ENCODE measurements at regions not wholly inside any gene's neighbourhood (a gene's known extent, or its start where the extent isn't known, plus 50 kb on each side); places are given as distances from the start of the nearest gene placed in this dataset.

- no peak for TF ChIP-seq EZH2phosphoT487 (IDR thresholded peaks at IDR 0.05; ENCODE audit: borderline replicate concordance, low read depth, low read length)
- no peak for TF ChIP-seq CTCF (conservative IDR thresholded peaks at IDR 0.05; ENCODE audit: low read length)
- no peak overlapping the region for H2AFZ ChIP-seq (ENCODE audit: low read length)
These were observed 436.0 kb downstream of the TMEM38B start for GRCh38 chr9:106130374-106130773.

GRCh38 chr9:106143781-106144180 lies 449.4 kb downstream of the TMEM38B start:
- no peak overlapping the region for H3K4me3 ChIP-seq (ENCODE audit: low read depth, low read length, poor library complexity, severe bottlenecking)
- no peak for DNase-seq (ENCODE audit: low spot score)
- no peaks in the 10 kb centered on the region for H3K9me3 ChIP-seq (ENCODE audit: low read length)
- no peaks in the 10 kb centered on the region for H3K36me3 ChIP-seq (ENCODE audit: insufficient read depth, low read length)
- TF ChIP-seq EZH2phosphoT487 (IDR thresholded peaks at IDR 0.05; ENCODE audit: borderline replicate concordance, low read depth, low read length): no peak
- no peak for TF ChIP-seq CTCF (conservative IDR thresholded peaks at IDR 0.05; ENCODE audit: low read length)
- H3K27ac ChIP-seq (ENCODE audit: low read depth, low read length, poor library complexity, severe bottlenecking): no peak overlapping the region
- ChIA-PET CTCF (ENCODE audit: unreplicated experiment) (no interaction called here), POLR2A (no interaction called here)
- no peak overlapping the region for H3K4me2 ChIP-seq (ENCODE audit: low read length)
- no peaks in the 10 kb centered on the region for H3K9me2 ChIP-seq (ENCODE audit: insufficient read depth, low read length)
- no peaks in the 10 kb centered on the region for H3K79me2 ChIP-seq (ENCODE audit: insufficient read depth, low read depth, low read length)
- no TSS peak for BruUV-seq (replicated peaks)
- no peak overlapping the region for H2AFZ ChIP-seq (ENCODE audit: low read length)
- no peaks in the 10 kb centered on the region for H4K20me1 ChIP-seq (ENCODE audit: insufficient read depth, low read length)
- intact Hi-C loops (cut with micrococcal nuclease; ENCODE audit: unreplicated experiment): no loop called here
- no peaks in the 10 kb centered on the region for H3K4me1 ChIP-seq (ENCODE audit: insufficient read depth, low read length, poor library complexity, severe bottlenecking)

More at GRCh38 chr9:106130374-106130773, 436.0 kb downstream of the TMEM38B start:
- intact Hi-C loops (cut with micrococcal nuclease; ENCODE audit: unreplicated experiment): no loop called here
- Histone ChIP-seq H3K79me2 (ENCODE audit: insufficient read depth, low read depth, low read length) (no peaks in the 10 kb centered on the region), H3K4me2 (ENCODE audit: low read length) (no peak overlapping the region), H3K36me3 (ENCODE audit: insufficient read depth, low read length) (no peaks in the 10 kb centered on the region), H3K27ac (ENCODE audit: low read depth, low read length, poor library complexity, severe bottlenecking) (no peak overlapping the region), H3K4me1 (ENCODE audit: insufficient read depth, low read length, poor library complexity, severe bottlenecking) (no peaks in the 10 kb centered on the region), H3K9me2 (ENCODE audit: insufficient read depth, low read length) (no peaks in the 10 kb centered on the region), H4K20me1 (ENCODE audit: insufficient read depth, low read length) (no peaks in the 10 kb centered on the region), H3K9me3 (ENCODE audit: low read length) (no peaks in the 10 kb centered on the region), H3K4me3 (ENCODE audit: low read depth, low read length, poor library complexity, severe bottlenecking) (no peak overlapping the region)
- no TSS peak for BruUV-seq (replicated peaks)
- POLR2A ChIA-PET: no interaction called here
- no peak for DNase-seq (ENCODE audit: low spot score)
- CTCF ChIA-PET (ENCODE audit: unreplicated experiment): no interaction called here

- Histone ChIP-seq H3K9me3 (ENCODE audit: low read length) (no peaks in the 10 kb centered on the region), H3K36me3 (ENCODE audit: insufficient read depth, low read length) (no peaks in the 10 kb centered on the region), H2AFZ (ENCODE audit: low read length) (no peak overlapping the region), H3K4me2 (ENCODE audit: low read length) (no peak overlapping the region), H3K27ac (ENCODE audit: low read depth, low read length, poor library complexity, severe bottlenecking) (no peak overlapping the region), H3K4me1 (ENCODE audit: insufficient read depth, low read length, poor library complexity, severe bottlenecking) (no peaks in the 10 kb centered on the region), H4K20me1 (ENCODE audit: insufficient read depth, low read length) (no peaks in the 10 kb centered on the region), H3K4me3 (ENCODE audit: low read depth, low read length, poor library complexity, severe bottlenecking) (no peak overlapping the region), H3K9me2 (ENCODE audit: insufficient read depth, low read length) (no peaks in the 10 kb centered on the region), H3K79me2 (ENCODE audit: insufficient read depth, low read depth, low read length) (no peaks in the 10 kb centered on the region)
- TF ChIP-seq EZH2phosphoT487 (IDR thresholded peaks at IDR 0.05; ENCODE audit: borderline replicate concordance, low read depth, low read length) (no peak), CTCF (conservative IDR thresholded peaks at IDR 0.05; ENCODE audit: low read length) (no peak)
- intact Hi-C loops (cut with micrococcal nuclease; ENCODE audit: unreplicated experiment): no loop called here
- no peak for DNase-seq (ENCODE audit: low spot score)
- no TSS peak for BruUV-seq (replicated peaks)
- POLR2A ChIA-PET: no interaction called here
- CTCF ChIA-PET (ENCODE audit: unreplicated experiment): no interaction called here
These were observed 451.9 kb downstream of the TMEM38B start for GRCh38 chr9:106146066-106146840.
